ENCODE measurements at regions not wholly inside any gene's neighbourhood (a gene's known extent, or its start where the extent isn't known, plus 50 kb on each side); places are given as distances from the start of the nearest gene placed in this dataset.

DNA sequence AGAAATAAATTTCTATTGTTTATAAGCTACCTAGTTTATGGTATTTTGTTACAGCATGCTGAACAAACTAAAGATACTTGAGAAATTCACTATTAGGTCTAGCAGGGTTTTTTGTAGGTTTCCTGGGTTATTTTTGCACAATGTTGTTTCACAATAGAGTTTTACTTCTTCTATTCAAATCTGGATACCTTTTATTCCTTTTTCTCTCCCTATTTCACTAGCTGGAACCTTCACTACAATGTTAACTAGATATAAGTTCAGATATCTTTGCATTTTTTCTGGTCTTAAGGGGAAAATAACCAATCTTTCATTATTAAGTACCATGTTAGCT is 237.7 kb upstream of the CITED2 start:
- in situ Hi-C loops (cut with MboI; ENCODE audit: low sequenced_read_pairs in 4 of 4) (no loop called here), intact Hi-C loops (cut with DNase I; ENCODE audit: low total_unique reads) (no loop called here)
- DNase-seq (no peak), ATAC-seq (no peak)
- H3K27me3 ChIP-seq, result no peaks in the 10 kb centered on the region
- H3K4me1 ChIP-seq, result no peaks in the 10 kb centered on the region
- no peak for TF ChIP-seq POLR2A (IDR thresholded peaks at IDR 0.05)
- TF ChIP-seq, protein P1, sequence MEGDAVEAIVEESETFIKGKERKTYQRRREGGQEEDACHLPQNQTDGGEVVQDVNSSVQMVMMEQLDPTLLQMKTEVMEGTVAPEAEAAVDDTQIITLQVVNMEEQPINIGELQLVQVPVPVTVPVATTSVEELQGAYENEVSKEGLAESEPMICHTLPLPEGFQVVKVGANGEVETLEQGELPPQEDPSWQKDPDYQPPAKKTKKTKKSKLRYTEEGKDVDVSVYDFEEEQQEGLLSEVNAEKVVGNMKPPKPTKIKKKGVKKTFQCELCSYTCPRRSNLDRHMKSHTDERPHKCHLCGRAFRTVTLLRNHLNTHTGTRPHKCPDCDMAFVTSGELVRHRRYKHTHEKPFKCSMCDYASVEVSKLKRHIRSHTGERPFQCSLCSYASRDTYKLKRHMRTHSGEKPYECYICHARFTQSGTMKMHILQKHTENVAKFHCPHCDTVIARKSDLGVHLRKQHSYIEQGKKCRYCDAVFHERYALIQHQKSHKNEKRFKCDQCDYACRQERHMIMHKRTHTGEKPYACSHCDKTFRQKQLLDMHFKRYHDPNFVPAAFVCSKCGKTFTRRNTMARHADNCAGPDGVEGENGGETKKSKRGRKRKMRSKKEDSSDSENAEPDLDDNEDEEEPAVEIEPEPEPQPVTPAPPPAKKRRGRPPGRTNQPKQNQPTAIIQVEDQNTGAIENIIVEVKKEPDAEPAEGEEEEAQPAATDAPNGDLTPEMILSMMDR (IDR thresholded peaks at IDR 0.05 in 4 of 5, conservative IDR thresholded peaks at IDR 0.05 in 1 of 5), result no peak
- H3K4me3 ChIP-seq, result no peak overlapping the region
- H3K36me3 ChIP-seq, result no peaks in the 10 kb centered on the region
- H3K27ac ChIP-seq, result no peak overlapping the region
- H3K9me3 ChIP-seq, result no peaks in the 10 kb centered on the region

DNA sequence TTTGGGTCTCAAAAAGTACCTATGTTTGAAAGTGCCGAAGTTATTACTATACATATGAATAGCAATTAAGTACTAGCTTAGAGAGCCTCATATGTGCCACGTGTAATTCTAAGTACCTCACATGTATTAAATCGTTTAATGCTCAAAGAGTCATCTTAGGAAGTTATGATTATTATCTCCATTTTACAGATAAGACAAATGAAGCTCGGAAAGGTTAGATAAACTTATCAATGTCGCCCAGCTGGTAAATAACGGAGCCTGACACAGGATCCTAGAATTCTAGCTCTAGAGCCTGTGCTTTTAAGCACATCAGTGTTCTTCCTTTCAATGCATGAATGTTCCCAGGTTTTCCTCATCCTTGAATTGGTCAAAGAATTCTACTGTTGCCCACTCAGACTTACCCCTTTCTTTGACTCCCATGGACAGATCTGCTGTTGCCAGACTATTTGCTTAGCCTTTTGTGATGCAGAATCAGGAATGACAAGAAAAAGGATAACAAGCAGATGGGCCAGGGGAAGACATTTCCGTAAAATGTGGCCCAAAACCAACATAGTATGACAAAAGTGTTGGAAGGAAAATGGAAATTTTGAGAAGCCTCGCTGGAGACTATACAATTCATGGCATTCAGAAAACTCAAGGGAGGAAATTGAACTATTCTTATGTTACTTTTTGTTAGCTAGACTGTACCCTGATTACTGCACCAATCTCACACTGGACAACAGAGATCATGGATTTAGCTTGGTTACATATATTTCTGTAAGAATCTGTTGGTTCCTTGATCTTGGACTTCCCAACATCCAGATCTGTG is 237.1 kb upstream of the CITED2 start:
- H3K4me1 ChIP-seq, result no peaks in the 10 kb centered on the region
- intact Hi-C loops (cut with DNase I; ENCODE audit: low total_unique reads) (no loop called here), in situ Hi-C loops (cut with MboI; ENCODE audit: low sequenced_read_pairs in 4 of 4) (no loop called here)
- no peak overlapping the region for H3K27ac ChIP-seq
- no peak for ATAC-seq
- TF ChIP-seq POLR2A (IDR thresholded peaks at IDR 0.05), result no peak
- TF ChIP-seq, protein P1 (IDR thresholded peaks at IDR 0.05 in 4 of 5, conservative IDR thresholded peaks at IDR 0.05 in 1 of 5), result no peak
- no peaks in the 10 kb centered on the region for H3K9me3 ChIP-seq
- no peak for DNase-seq
- H3K27me3 ChIP-seq, result no peaks in the 10 kb centered on the region
- no peak overlapping the region for H3K4me3 ChIP-seq
- no peaks in the 10 kb centered on the region for H3K36me3 ChIP-seq

DNA sequence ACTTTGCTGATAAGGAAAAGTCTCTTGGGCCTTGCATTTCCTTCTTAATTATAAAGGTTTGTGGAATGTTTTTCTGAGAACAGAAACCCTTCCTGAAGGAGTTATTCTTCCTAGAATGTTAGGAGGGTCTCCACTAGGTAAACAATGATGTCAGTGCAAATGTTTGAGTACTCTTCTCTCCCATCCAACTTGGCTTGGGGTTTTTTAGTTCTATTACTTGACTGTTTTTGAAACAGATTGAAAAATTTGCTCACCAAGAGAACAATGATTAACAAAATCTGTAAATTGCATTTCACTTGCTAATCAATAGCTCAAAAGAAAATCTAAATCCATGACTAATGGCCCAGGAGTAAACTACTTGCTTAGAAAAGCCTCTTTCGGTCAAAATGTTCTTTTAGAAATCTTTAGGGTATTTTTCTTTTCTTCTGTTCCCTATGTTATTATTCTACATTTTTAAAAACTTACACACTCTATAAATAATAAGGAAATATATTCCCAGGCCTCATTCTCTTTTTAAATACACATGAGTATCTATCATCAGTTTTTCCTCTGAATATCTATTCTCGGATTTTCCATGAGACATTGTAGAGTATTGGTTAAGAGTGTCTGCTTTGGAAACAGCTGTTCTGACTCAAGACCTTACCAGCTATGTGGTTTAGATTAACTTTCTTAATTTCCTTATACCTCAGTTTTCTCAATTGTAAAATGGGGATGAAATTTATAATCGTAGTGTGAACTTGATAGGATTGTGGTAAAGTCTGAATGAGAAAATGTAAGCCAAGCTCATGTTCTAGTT is 234.2 kb upstream of the CITED2 start:
- Histone ChIP-seq H3K27ac (no peak overlapping the region), H3K4me3 (no peak overlapping the region), H3K4me1 (no peaks in the 10 kb centered on the region), H3K36me3 (no peaks in the 10 kb centered on the region), H3K9me3 (no peaks in the 10 kb centered on the region), H3K27me3 (no peaks in the 10 kb centered on the region)
- ATAC-seq (no peak), DNase-seq (no peak)
- intact Hi-C loops (cut with DNase I; ENCODE audit: low total_unique reads), result no loop called here
- TF ChIP-seq POLR2A (IDR thresholded peaks at IDR 0.05), result no peak
- TF ChIP-seq, protein P1 (IDR thresholded peaks at IDR 0.05 in 4 of 5, conservative IDR thresholded peaks at IDR 0.05 in 1 of 5), result no peak
- in situ Hi-C loops (cut with MboI; ENCODE audit: low sequenced_read_pairs in 4 of 4), result no loop called here

DNA sequence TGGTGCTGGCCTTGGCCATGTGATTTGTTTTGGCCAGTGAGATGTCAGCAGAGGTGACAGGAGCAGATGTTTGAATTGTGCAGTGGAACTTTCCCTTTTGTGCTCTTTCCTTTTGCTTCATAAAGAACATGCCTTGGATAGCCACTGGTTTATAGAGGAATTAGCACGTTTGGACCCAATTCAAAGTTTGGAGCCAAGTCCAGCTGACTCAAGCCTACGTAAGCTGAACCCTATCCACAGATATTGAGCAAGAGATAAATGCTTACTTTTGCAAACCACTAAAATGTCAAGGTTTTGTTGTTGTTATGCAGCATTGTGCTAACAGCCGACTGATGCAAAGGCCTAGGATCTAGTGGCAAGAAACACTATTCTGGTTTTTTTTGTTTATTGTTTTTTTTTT is 230.9 kb upstream of the CITED2 start:
- in situ Hi-C loops (cut with MboI; ENCODE audit: low sequenced_read_pairs in 4 of 4) (no loop called here), intact Hi-C loops (cut with DNase I; ENCODE audit: low total_unique reads) (no loop called here)

More for the DNA sequence above, 230.9 kb upstream of the CITED2 start:
- H3K4me3 ChIP-seq, result no peak overlapping the region
- H3K27ac ChIP-seq, result no peak overlapping the region
- H3K9me3 ChIP-seq, result no peaks in the 10 kb centered on the region
- ATAC-seq (no peak), DNase-seq (peak in 1 of 2 donors; percentile 13)
- no peaks in the 10 kb centered on the region for H3K27me3 ChIP-seq
- no peaks in the 10 kb centered on the region for H3K36me3 ChIP-seq
- no peaks in the 10 kb centered on the region for H3K4me1 ChIP-seq
- TF ChIP-seq, protein P1 (IDR thresholded peaks at IDR 0.05 in 4 of 5, conservative IDR thresholded peaks at IDR 0.05 in 1 of 5), result no peak
- no peak for TF ChIP-seq POLR2A (IDR thresholded peaks at IDR 0.05)
